Spleen (tissue), 11 donors: ENCODE measurements at regions not wholly inside any gene's neighbourhood (a gene's known extent, or its start where the extent isn't known, plus 50 kb on each side); places are given as distances from the start of the nearest gene placed in this dataset.

Experiments used
- DNase-seq: peaks from one replicate; pipeline ENCODE4 v3.0.0-alpha.2; 2020
- H3K27ac ChIP-seq, 8 donors: fragments of 200-600 bp; sonication (generic) in 7 of 8; 1 replicate in 4 of 8; 2 replicates in 4 of 8; pipeline versions ENCODE4 v1.5.0 to v1.8.0; 2016 to 2021; ENCODE audit warnings: inconsistent platforms in 4 of 8, mild to moderate bottlenecking in 4 of 8, moderate library complexity in 1 of 8
- H3K27me3 ChIP-seq, 7 donors: fragments of 200-600 bp; sonication (generic) in 6 of 7; replicated peaks in 1 of 7; 1 replicate in 4 of 7; 2 replicates in 3 of 7; pipeline versions ENCODE4 v1.5.0 to v1.8.0; 2016 to 2021; ENCODE audit warnings: inconsistent platforms in 3 of 7, mild to moderate bottlenecking in 1 of 7
- H3K36me3 ChIP-seq, 6 donors: fragments of 200-600 bp; sonication (generic) in 5 of 6; 1 replicate in 4 of 6; 2 replicates in 2 of 6; pipeline versions ENCODE4 v1.5.0 to v1.8.0; 2016 to 2021; ENCODE audit warnings: inconsistent platforms in 2 of 6
- H3K4me1 ChIP-seq, 6 donors: fragments of 200-600 bp; sonication (generic) in 5 of 6; 1 replicate in 3 of 6; 2 replicates in 3 of 6; pipeline versions ENCODE4 v1.5.0 to v1.8.0; 2016 to 2021; ENCODE audit warnings: inconsistent platforms in 3 of 6
- H3K4me3 ChIP-seq, 8 donors: fragments of 200-600 bp; sonication (generic) in 7 of 8; 1 replicate in 4 of 8; 2 replicates in 4 of 8; pipeline versions ENCODE4 v1.5.0 to v1.8.0; 2016 to 2021; ENCODE audit warnings: inconsistent platforms in 4 of 8, mild to moderate bottlenecking in 4 of 8, moderate library complexity in 2 of 8
- H3K9me3 ChIP-seq, 8 donors: fragments of 200-600 bp; sonication (generic) in 7 of 8; 1 replicate in 4 of 8; 2 replicates in 4 of 8; pipeline versions ENCODE4 v1.5.0 to v1.8.0; 2016 to 2021; ENCODE audit warnings: inconsistent platforms in 4 of 8
- CTCF ChIP-seq, 11 experiments: fragments of 200-600 bp in 7 of 11; fragments of 450-650 bp in 4 of 11; sonication (generic) in 4 of 11; IDR thresholded peaks in 8 of 11; conservative IDR thresholded peaks in 3 of 11; 1 replicate in 7 of 11; 2 replicates in 4 of 11; pipeline versions ENCODE4 v1.4.0 to v1.8.0; 2016 to 2021; ENCODE audit warnings: antibody characterized with exemption in 11 of 11, inconsistent platforms in 4 of 11, mild to moderate bottlenecking in 1 of 11
- POLR2A ChIP-seq, 3 donors: fragments of 450-650 bp; IDR thresholded peaks; one replicate each; pipeline ENCODE4 v1.5.1; 2017; ENCODE audit warnings: antibody characterized with exemption in 3 of 3, mild to moderate bottlenecking in 1 of 3
- POLR2AphosphoS5 ChIP-seq, 3 donors: sonication (generic); formaldehyde crosslinking; IDR thresholded peaks; one replicate each; pipeline ENCODE4 v1.5.1; 2017; ENCODE audit warnings: antibody characterized with exemption in 3 of 3
- WGBS, 5 donors: extraction: QIAGEN DNeasy Blood & Tissue Kit in 3 of 5; methylation state at CpG; one replicate each; pipeline versions ENCODE4 v1.1.5 to v1.1.7; 2013 to 2018; 5-methylcytosine and 5-hydroxymethylcytosine counted together
- intact Hi-C: fragments of 100-400 bp; cut with DNase I; formaldehyde crosslinking; loops from one replicate; pipeline ENCODE4 v1.15.0; 2023; ENCODE audit warnings: low total_unique reads
- donor health status: healthy with polysubstance abuse.
- donor health status: DM: no; HTN: no; CAD: no; lungs with moderate emphysema.
- donor health status: DM: no; HTN: no; CAD: no.
- donor health status: Bipolar disorder and iron deficiency.
- donor health status: healthy.
- donor health status: DM: no; HTN: no; CAD: no.
- donor health status: DM: yes; HTN: yes; CAD: no.

GRCh38 chrX:56099271-56099670, 132.9 kb upstream of the KLF8 start:
- 64 to 98% (median 72%) methylated on average over 3 of the region's 3 CpGs for whole genome bisulfite sequencing, 5 donors
- no peak overlapping the region for H3K27ac ChIP-seq
- DNase-seq, result no peak
- H3K9me3 ChIP-seq, result peaks cover 0 to 3% (median 0%) of the 10 kb centered on the region in 8 donors
- intact Hi-C loops, result no loop called here
- no peaks in the 10 kb centered on the region for H3K4me1 ChIP-seq
- H3K36me3 ChIP-seq, result no peaks in the 10 kb centered on the region
- TF ChIP-seq POLR2A (IDR thresholded peaks at IDR 0.05) (no peak), CTCF (IDR thresholded peaks at IDR 0.05 in 8 of 11, conservative IDR thresholded peaks at IDR 0.05 in 3 of 11) (no peak)
- no peak overlapping the region for H3K4me3 ChIP-seq
- H3K27me3 ChIP-seq, result no peaks in the 10 kb centered on the region

GRCh38 chrX:56107320-56107719, 124.8 kb upstream of the KLF8 start:
- intact Hi-C loops, result no loop called here

GRCh38 chrX:56113785-56114436, 118.2 kb upstream of the KLF8 start:
- H3K9me3 ChIP-seq, result no peaks in the 10 kb centered on the region
- no peak overlapping the region for H3K4me3 ChIP-seq
- no peak for TF ChIP-seq POLR2AphosphoS5 (IDR thresholded peaks at IDR 0.05)
- TF ChIP-seq POLR2A (IDR thresholded peaks at IDR 0.05), result no peak
- TF ChIP-seq CTCF (IDR thresholded peaks at IDR 0.05 in 8 of 11, conservative IDR thresholded peaks at IDR 0.05 in 3 of 11), result no peak
- WGBS, 5 donors, result 73 to 93% (median 89%) methylated on average over 14 to 16 of the region's 16 CpGs
- H3K36me3 ChIP-seq, result no peaks in the 10 kb centered on the region
- H3K27me3 ChIP-seq, result no peaks in the 10 kb centered on the region
- H3K27ac ChIP-seq, result no peak overlapping the region
- intact Hi-C loops, result no loop called here
- DNase-seq, result peak; percentile 42
- H3K4me1 ChIP-seq, result no peaks in the 10 kb centered on the region

More at GRCh38 chrX:56107320-56107719, 124.8 kb upstream of the KLF8 start:
- TF ChIP-seq POLR2A (IDR thresholded peaks at IDR 0.05) (no peak), CTCF (IDR thresholded peaks at IDR 0.05 in 8 of 11, conservative IDR thresholded peaks at IDR 0.05 in 3 of 11) (no peak), POLR2AphosphoS5 (IDR thresholded peaks at IDR 0.05) (no peak)
- no peak for DNase-seq
- Histone ChIP-seq H3K27ac (no peak overlapping the region), H3K4me3 (no peak overlapping the region), H3K9me3 (peaks cover 0 to 11% (median 0%) of the 10 kb centered on the region in 8 donors), H3K4me1 (no peaks in the 10 kb centered on the region), H3K36me3 (no peaks in the 10 kb centered on the region), H3K27me3 (no peaks in the 10 kb centered on the region)
- WGBS, 5 donors, result 80 to 96% (median 89%) methylated on average over 6 to 12 of the region's 12 CpGs

- intact Hi-C loops, result no loop called here
- no peak overlapping the region for H3K27ac ChIP-seq
- H3K36me3 ChIP-seq, result no peaks in the 10 kb centered on the region
- no peaks in the 10 kb centered on the region for H3K4me1 ChIP-seq
- DNase-seq, result no peak
- H3K27me3 ChIP-seq, result no peaks in the 10 kb centered on the region
- H3K4me3 ChIP-seq, result no peak overlapping the region
- 71 to 100% (median 93%) methylated on average over 1 of the region's 1 CpG for WGBS, 5 donors
- no peak for TF ChIP-seq POLR2A (IDR thresholded peaks at IDR 0.05)
- no peak for TF ChIP-seq CTCF (IDR thresholded peaks at IDR 0.05 in 8 of 11, conservative IDR thresholded peaks at IDR 0.05 in 3 of 11)
- TF ChIP-seq POLR2AphosphoS5 (IDR thresholded peaks at IDR 0.05), result no peak
- H3K9me3 ChIP-seq, result no peaks in the 10 kb centered on the region
Measured at GRCh38 chrX:56114437-56114787, 117.7 kb upstream of the KLF8 start.
